ENCODE measurements at regions not wholly inside any gene's neighbourhood (a gene's known extent, or its start where the extent isn't known, plus 50 kb on each side); places are given as distances from the start of the nearest gene placed in this dataset.

DNA sequence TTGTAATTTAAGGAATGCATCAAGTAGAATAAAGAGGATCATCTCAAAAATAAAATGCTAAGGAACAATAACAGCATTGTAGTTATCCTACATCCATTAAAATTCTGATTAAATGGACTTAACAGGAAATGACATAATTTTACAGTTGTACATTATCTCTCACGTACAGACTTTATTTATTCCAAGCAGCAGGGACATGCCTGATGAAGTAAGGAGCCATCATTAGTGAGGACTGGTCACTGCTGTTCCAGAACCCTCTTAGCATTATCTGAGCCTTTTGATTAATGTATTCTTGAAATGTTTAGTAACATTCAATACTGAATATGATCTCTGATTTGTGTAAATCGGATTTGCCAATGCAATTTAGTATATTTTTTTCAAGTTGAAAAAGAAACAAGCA is 516.1 kb downstream of the DACH1 start:
- TF ChIP-seq CTCF (IDR thresholded peaks at IDR 0.05) (no peak), CEBPB (IDR thresholded peaks at IDR 0.05) (no peak), POLR2A (IDR thresholded peaks at IDR 0.05; ENCODE audit: low read length) (no peak)
- TF ChIP-seq, protein P1, sequence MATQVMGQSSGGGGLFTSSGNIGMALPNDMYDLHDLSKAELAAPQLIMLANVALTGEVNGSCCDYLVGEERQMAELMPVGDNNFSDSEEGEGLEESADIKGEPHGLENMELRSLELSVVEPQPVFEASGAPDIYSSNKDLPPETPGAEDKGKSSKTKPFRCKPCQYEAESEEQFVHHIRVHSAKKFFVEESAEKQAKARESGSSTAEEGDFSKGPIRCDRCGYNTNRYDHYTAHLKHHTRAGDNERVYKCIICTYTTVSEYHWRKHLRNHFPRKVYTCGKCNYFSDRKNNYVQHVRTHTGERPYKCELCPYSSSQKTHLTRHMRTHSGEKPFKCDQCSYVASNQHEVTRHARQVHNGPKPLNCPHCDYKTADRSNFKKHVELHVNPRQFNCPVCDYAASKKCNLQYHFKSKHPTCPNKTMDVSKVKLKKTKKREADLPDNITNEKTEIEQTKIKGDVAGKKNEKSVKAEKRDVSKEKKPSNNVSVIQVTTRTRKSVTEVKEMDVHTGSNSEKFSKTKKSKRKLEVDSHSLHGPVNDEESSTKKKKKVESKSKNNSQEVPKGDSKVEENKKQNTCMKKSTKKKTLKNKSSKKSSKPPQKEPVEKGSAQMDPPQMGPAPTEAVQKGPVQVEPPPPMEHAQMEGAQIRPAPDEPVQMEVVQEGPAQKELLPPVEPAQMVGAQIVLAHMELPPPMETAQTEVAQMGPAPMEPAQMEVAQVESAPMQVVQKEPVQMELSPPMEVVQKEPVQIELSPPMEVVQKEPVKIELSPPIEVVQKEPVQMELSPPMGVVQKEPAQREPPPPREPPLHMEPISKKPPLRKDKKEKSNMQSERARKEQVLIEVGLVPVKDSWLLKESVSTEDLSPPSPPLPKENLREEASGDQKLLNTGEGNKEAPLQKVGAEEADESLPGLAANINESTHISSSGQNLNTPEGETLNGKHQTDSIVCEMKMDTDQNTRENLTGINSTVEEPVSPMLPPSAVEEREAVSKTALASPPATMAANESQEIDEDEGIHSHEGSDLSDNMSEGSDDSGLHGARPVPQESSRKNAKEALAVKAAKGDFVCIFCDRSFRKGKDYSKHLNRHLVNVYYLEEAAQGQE (IDR thresholded peaks at IDR 0.05) = no peak
